Nephron (organoid): ENCODE measurements at regions not wholly inside any gene's neighbourhood (a gene's known extent, or its start where the extent isn't known, plus 50 kb on each side); places are given as distances from the start of the nearest gene placed in this dataset.

ENCODE experiments used
- H3K27ac Mint-ChIP-seq, 3 experiments: 2 replicates each; pipeline ENCODE4 v1.8.0; 2020; ENCODE audit warnings: mixed read lengths in 3 of 3, mild to moderate bottlenecking in 2 of 3, moderate library complexity in 1 of 3
- H3K27me3 Mint-ChIP-seq: 2 replicates; pipeline ENCODE4 v1.8.0; 2021; ENCODE audit warnings: low read depth, mild to moderate bottlenecking, moderate library complexity, mixed read lengths
- H3K36me3 Mint-ChIP-seq: 2 replicates; pipeline ENCODE4 v1.8.0; 2020; ENCODE audit warnings: low read depth, mixed read lengths
- H3K4me1 Mint-ChIP-seq: 2 replicates; pipeline ENCODE4 v1.8.0; 2020; ENCODE audit warnings: mixed read lengths
- H3K4me3 Mint-ChIP-seq, 3 experiments: 2 replicates each; pipeline ENCODE4 v1.8.0; 2020; ENCODE audit warnings: mild to moderate bottlenecking in 3 of 3, mixed read lengths in 3 of 3, moderate library complexity in 2 of 3
- H3K9me3 Mint-ChIP-seq: 2 replicates; pipeline ENCODE4 v1.8.0; 2020; ENCODE audit warnings: mixed read lengths
- CTCF ChIP-seq, 3 experiments: fragments of 200-600 bp; sonication (generic); IDR thresholded peaks; one replicate each; pipeline ENCODE4 v1.5.0; 2021; ENCODE audit warnings: antibody characterized with exemption in 3 of 3; ENCODE audit not compliant: unreplicated experiment in 3 of 3

- no peak for TF ChIP-seq CTCF (IDR thresholded peaks at IDR 0.05; ENCODE audit: unreplicated experiment in 3 of 3)
- H3K27me3 Mint-ChIP-seq = no peaks in the 10 kb centered on the region
- no peak overlapping the region for H3K4me3 Mint-ChIP-seq
- peaks cover 65% of the 10 kb centered on the region for H3K36me3 Mint-ChIP-seq
- no peaks in the 10 kb centered on the region for H3K4me1 Mint-ChIP-seq
- H3K9me3 Mint-ChIP-seq = peaks cover 33% of the 10 kb centered on the region
- no peak overlapping the region for H3K27ac Mint-ChIP-seq
Observed at GRCh38 chr10:65581426-65582026, 1344.3 kb upstream of the LRRTM3 start.

- Mint-ChIP-seq H3K27ac (no peak overlapping the region), H3K27me3 (no peaks in the 10 kb centered on the region), H3K9me3 (peaks cover 8% of the 10 kb centered on the region), H3K4me3 (no peak overlapping the region), H3K36me3 (peaks cover 52% of the 10 kb centered on the region), H3K4me1 (no peaks in the 10 kb centered on the region)
- no peak for TF ChIP-seq CTCF (IDR thresholded peaks at IDR 0.05; ENCODE audit: unreplicated experiment in 3 of 3)
Observed at GRCh38 chr10:65602182-65602865, 1323.5 kb upstream of the LRRTM3 start.

- H3K27ac Mint-ChIP-seq = peak overlapping the region; percentile 35 to 53 (median 52)
- peaks cover 20% of the 10 kb centered on the region for H3K9me3 Mint-ChIP-seq
- no peaks in the 10 kb centered on the region for H3K27me3 Mint-ChIP-seq
- H3K36me3 Mint-ChIP-seq = peaks cover 23% of the 10 kb centered on the region
- TF ChIP-seq CTCF (IDR thresholded peaks at IDR 0.05; ENCODE audit: unreplicated experiment in 3 of 3) = no peak
- H3K4me3 Mint-ChIP-seq = no peak overlapping the region
- peaks cover 6% of the 10 kb centered on the region for H3K4me1 Mint-ChIP-seq
Observed at GRCh38 chr10:65611592-65611991, 1314.2 kb upstream of the LRRTM3 start.

- H3K4me3 Mint-ChIP-seq = no peak overlapping the region
- peaks cover 6% of the 10 kb centered on the region for H3K4me1 Mint-ChIP-seq
- peaks cover 24% of the 10 kb centered on the region for H3K9me3 Mint-ChIP-seq
- no peaks in the 10 kb centered on the region for H3K27me3 Mint-ChIP-seq
- peaks cover 38% of the 10 kb centered on the region for H3K36me3 Mint-ChIP-seq
- TF ChIP-seq CTCF (IDR thresholded peaks at IDR 0.05; ENCODE audit: unreplicated experiment in 3 of 3) = no peak
- no peak overlapping the region for H3K27ac Mint-ChIP-seq
Observed at GRCh38 chr10:65614956-65615565, 1310.8 kb upstream of the LRRTM3 start.

GRCh38 chr10:65618126-65618525 is 1307.7 kb upstream of the LRRTM3 start:
- Mint-ChIP-seq H3K4me3 (no peak overlapping the region), H3K4me1 (no peaks in the 10 kb centered on the region), H3K36me3 (peaks cover 46% of the 10 kb centered on the region), H3K9me3 (peaks cover 24% of the 10 kb centered on the region), H3K27ac (no peak overlapping the region), H3K27me3 (no peaks in the 10 kb centered on the region)
- TF ChIP-seq CTCF (IDR thresholded peaks at IDR 0.05; ENCODE audit: unreplicated experiment in 3 of 3) = no peak
